ENCODE measurements at regions not wholly inside any gene's neighbourhood (a gene's known extent, or its start where the extent isn't known, plus 50 kb on each side); places are given as distances from the start of the nearest gene placed in this dataset.

GRCh38 chr11:11076879-11077278, 219.0 kb upstream of the ZBED5 start:
- no peak for DNase-seq

GRCh38 chr11:11076276-11076675, 218.4 kb upstream of the ZBED5 start:
- DNase-seq: no peak

GRCh38 chr11:11075515-11076171, 217.8 kb upstream of the ZBED5 start:
- no peak for DNase-seq

GRCh38 chr11:11074686-11075335, 217.0 kb upstream of the ZBED5 start:
- DNase-seq: no peak

GRCh38 chr11:11073996-11074395, 216.1 kb upstream of the ZBED5 start:
- DNase-seq: no peak

GRCh38 chr11:11072067-11072466, 214.2 kb upstream of the ZBED5 start:
- no peak for DNase-seq

- DNase-seq: no peak
These were observed 213.6 kb upstream of the ZBED5 start for GRCh38 chr11:11071486-11071885.

- DNase-seq: no peak
These were observed 213.1 kb upstream of the ZBED5 start for GRCh38 chr11:11070976-11071375.

GRCh38 chr11:11069841-11070835, 212.3 kb upstream of the ZBED5 start:
- peak; percentile 56 for DNase-seq

- DNase-seq: no peak
These were observed 210.3 kb upstream of the ZBED5 start for GRCh38 chr11:11068113-11068512.

- DNase-seq: no peak
These were observed 207.5 kb upstream of the ZBED5 start for GRCh38 chr11:11065396-11065795.

- no peak for DNase-seq
These were observed 199.6 kb upstream of the ZBED5 start for GRCh38 chr11:11057472-11057854.

- DNase-seq: no peak
These were observed 199.1 kb upstream of the ZBED5 start for GRCh38 chr11:11056749-11057471.

GRCh38 chr11:11056316-11056715, 198.5 kb upstream of the ZBED5 start:
- no peak for DNase-seq

- DNase-seq: no peak
These were observed 190.2 kb upstream of the ZBED5 start for GRCh38 chr11:11047851-11048610.

GRCh38 chr11:11046781-11047180, 188.9 kb upstream of the ZBED5 start:
- DNase-seq: no peak

- no peak for DNase-seq
These were observed 187.5 kb upstream of the ZBED5 start for GRCh38 chr11:11045156-11045930.

- DNase-seq: no peak
These were observed 186.4 kb upstream of the ZBED5 start for GRCh38 chr11:11044137-11044855.

- DNase-seq: no peak
These were observed 185.9 kb upstream of the ZBED5 start for GRCh38 chr11:11043721-11044120.

Data from left kidney (tissue), 1 donor.